OCI-LY3 (cell line): ENCODE measurements at regions not wholly inside any gene's neighbourhood (a gene's known extent, or its start where the extent isn't known, plus 50 kb on each side); places are given as distances from the start of the nearest gene placed in this dataset.

Experiments used
- H2AFZ ChIP-seq: fragments of 200-600, 300-600 bp; shearing (Covaris generic); 2 replicates; pipeline ENCODE4 v1.6.0; 2014; ENCODE audit warnings: antibody characterized with exemption, low read depth, low read length
- H3K27ac ChIP-seq: fragments of 200-600, 300-600 bp; sonication (generic); 2 replicates; pipeline ENCODE4 v1.5.1; 2014; ENCODE audit warnings: mild to moderate bottlenecking, low read length, moderate library complexity, mixed read lengths
- H3K27me3 ChIP-seq: fragments of 200-600, 300-600 bp; sonication (generic); 2 replicates; pipeline ENCODE4 v1.6.1; 2014; ENCODE audit warnings: low read depth, low read length, mixed read lengths
- H3K36me3 ChIP-seq: fragments of 200-600, 300-600 bp; sonication (generic); replicated peaks from 2 replicates; pipeline ENCODE3; 2014; ENCODE audit warnings: low read depth, low read length, mixed read lengths
- H3K4me1 ChIP-seq: fragments of 300-600, 200-600 bp; sonication (generic); 2 replicates; pipeline ENCODE4 v1.6.1; 2014; ENCODE audit warnings: low read length, mixed read lengths
- H3K4me2 ChIP-seq: fragments of 200-600, 300-600 bp; sonication (generic); 2 replicates; pipeline ENCODE4 v1.6.1; 2014; ENCODE audit warnings: low read length, mixed read lengths
- H3K4me3 ChIP-seq: fragments of 300-600, 200-600 bp; sonication (generic); 2 replicates; pipeline ENCODE4 v1.5.1; 2014; ENCODE audit warnings: antibody characterized with exemption, mild to moderate bottlenecking, low read length, moderate library complexity
- H3K79me2 ChIP-seq: fragments of 300-600, 200-600 bp; shearing (Covaris generic); 2 replicates; pipeline ENCODE4 v1.6.1; 2014; ENCODE audit warnings: mild to moderate bottlenecking, low read length, mixed read lengths
- H3K9ac ChIP-seq: fragments of 300-600, 200-600 bp; shearing (Covaris generic); 2 replicates; pipeline ENCODE4 v1.6.0; 2014; ENCODE audit warnings: mild to moderate bottlenecking, low read length, moderate library complexity
- H3K9me3 ChIP-seq: fragments of 200-600, 300-600 bp; shearing (Covaris generic); 2 replicates; pipeline ENCODE4 v1.6.1; 2014; ENCODE audit warnings: low read length, mixed read lengths; ENCODE audit not compliant: insufficient read depth
- H4K20me1 ChIP-seq: fragments of 200-600, 300-600 bp; sonication (generic); 2 replicates; pipeline ENCODE4 v1.6.1; 2016; ENCODE audit warnings: low read length, mixed read lengths; ENCODE audit not compliant: insufficient read depth
- CTCF ChIP-seq: fragments of 200-600, 300-600 bp; sonication (generic); IDR thresholded peaks from 2 replicates; pipeline ENCODE4 v1.5.1; 2014; ENCODE audit warnings: antibody characterized with exemption, low read length, low read depth
- EZH2phosphoT487 ChIP-seq: fragments of 200-600 bp; shearing (Covaris generic); IDR thresholded peaks from 2 replicates; pipeline ENCODE4 v1.6.1; 2018; ENCODE audit warnings: antibody characterized with exemption, mixed run types, low read depth

GRCh38 chr5:156261275-156261939, 65.6 kb upstream of the SGCD start:
- Histone ChIP-seq H3K4me2 (no peak overlapping the region), H3K9ac (no peak overlapping the region), H3K4me1 (no peaks in the 10 kb centered on the region), H3K27ac (no peak overlapping the region), H3K36me3 (no peaks in the 10 kb centered on the region), H2AFZ (no peak overlapping the region), H4K20me1 (no peaks in the 10 kb centered on the region), H3K9me3 (no peaks in the 10 kb centered on the region), H3K27me3 (no peaks in the 10 kb centered on the region), H3K79me2 (no peaks in the 10 kb centered on the region), H3K4me3 (no peak overlapping the region)
- TF ChIP-seq EZH2phosphoT487 (no peak), CTCF (no peak)

- Histone ChIP-seq H3K9ac (no peak overlapping the region), H4K20me1 (no peaks in the 10 kb centered on the region), H3K36me3 (no peaks in the 10 kb centered on the region), H3K9me3 (no peaks in the 10 kb centered on the region), H3K4me2 (no peak overlapping the region), H3K27ac (no peak overlapping the region), H3K4me3 (no peak overlapping the region), H3K27me3 (no peaks in the 10 kb centered on the region), H3K4me1 (no peaks in the 10 kb centered on the region), H3K79me2 (no peaks in the 10 kb centered on the region), H2AFZ (no peak overlapping the region)
- TF ChIP-seq CTCF (no peak), EZH2phosphoT487 (no peak)
Observed at GRCh38 chr5:156271569-156271968, 55.4 kb upstream of the SGCD start.

- no peaks in the 10 kb centered on the region for H3K4me1 ChIP-seq
- no peak overlapping the region for H2AFZ ChIP-seq
- H3K27ac ChIP-seq: no peak overlapping the region
- H3K27me3 ChIP-seq: no peaks in the 10 kb centered on the region
- H3K4me2 ChIP-seq: no peak overlapping the region
- H3K4me3 ChIP-seq: no peak overlapping the region
- H3K79me2 ChIP-seq: no peaks in the 10 kb centered on the region
- no peaks in the 10 kb centered on the region for H4K20me1 ChIP-seq
- H3K9me3 ChIP-seq: no peaks in the 10 kb centered on the region
- no peak for TF ChIP-seq EZH2phosphoT487
- TF ChIP-seq CTCF: no peak
- no peak overlapping the region for H3K9ac ChIP-seq
- H3K36me3 ChIP-seq: no peaks in the 10 kb centered on the region
Observed at GRCh38 chr5:156272139-156272538, 54.8 kb upstream of the SGCD start.

- Histone ChIP-seq H3K4me1 (no peaks in the 10 kb centered on the region), H3K9me3 (no peaks in the 10 kb centered on the region), H3K36me3 (no peaks in the 10 kb centered on the region), H3K4me3 (no peak overlapping the region), H3K27me3 (no peaks in the 10 kb centered on the region), H3K27ac (no peak overlapping the region), H3K4me2 (no peak overlapping the region), H2AFZ (no peak overlapping the region), H3K79me2 (no peaks in the 10 kb centered on the region), H4K20me1 (no peaks in the 10 kb centered on the region), H3K9ac (no peak overlapping the region)
- TF ChIP-seq CTCF (no peak), EZH2phosphoT487 (no peak)
Observed at GRCh38 chr5:156273325-156273724, 53.6 kb upstream of the SGCD start.
